ENCODE measurements at regions not wholly inside any gene's neighbourhood (a gene's known extent, or its start where the extent isn't known, plus 50 kb on each side); places are given as distances from the start of the nearest gene placed in this dataset.

GRCh38 chr1:214838351-214838750, 235.4 kb downstream of the CENPF start:
- Mint-ChIP-seq H3K4me1 (ENCODE audit: low read depth, unreplicated experiment) (peaks cover 4% of the 10 kb centered on the region), H3K36me3 (ENCODE audit: unreplicated experiment) (no peaks in the 10 kb centered on the region), H3K4me3 (ENCODE audit: unreplicated experiment) (no peak overlapping the region), H3K9me3 (ENCODE audit: unreplicated experiment) (no peaks in the 10 kb centered on the region), H3K27ac (ENCODE audit: unreplicated experiment) (no peak overlapping the region), H3K27me3 (ENCODE audit: unreplicated experiment) (no peaks in the 10 kb centered on the region)
- DNase-seq, result no peak
- TF ChIP-seq, protein P1, sequence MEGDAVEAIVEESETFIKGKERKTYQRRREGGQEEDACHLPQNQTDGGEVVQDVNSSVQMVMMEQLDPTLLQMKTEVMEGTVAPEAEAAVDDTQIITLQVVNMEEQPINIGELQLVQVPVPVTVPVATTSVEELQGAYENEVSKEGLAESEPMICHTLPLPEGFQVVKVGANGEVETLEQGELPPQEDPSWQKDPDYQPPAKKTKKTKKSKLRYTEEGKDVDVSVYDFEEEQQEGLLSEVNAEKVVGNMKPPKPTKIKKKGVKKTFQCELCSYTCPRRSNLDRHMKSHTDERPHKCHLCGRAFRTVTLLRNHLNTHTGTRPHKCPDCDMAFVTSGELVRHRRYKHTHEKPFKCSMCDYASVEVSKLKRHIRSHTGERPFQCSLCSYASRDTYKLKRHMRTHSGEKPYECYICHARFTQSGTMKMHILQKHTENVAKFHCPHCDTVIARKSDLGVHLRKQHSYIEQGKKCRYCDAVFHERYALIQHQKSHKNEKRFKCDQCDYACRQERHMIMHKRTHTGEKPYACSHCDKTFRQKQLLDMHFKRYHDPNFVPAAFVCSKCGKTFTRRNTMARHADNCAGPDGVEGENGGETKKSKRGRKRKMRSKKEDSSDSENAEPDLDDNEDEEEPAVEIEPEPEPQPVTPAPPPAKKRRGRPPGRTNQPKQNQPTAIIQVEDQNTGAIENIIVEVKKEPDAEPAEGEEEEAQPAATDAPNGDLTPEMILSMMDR (IDR thresholded peaks at IDR 0.05; ENCODE audit: partially characterized antibody, unreplicated experiment), result no peak

DNA sequence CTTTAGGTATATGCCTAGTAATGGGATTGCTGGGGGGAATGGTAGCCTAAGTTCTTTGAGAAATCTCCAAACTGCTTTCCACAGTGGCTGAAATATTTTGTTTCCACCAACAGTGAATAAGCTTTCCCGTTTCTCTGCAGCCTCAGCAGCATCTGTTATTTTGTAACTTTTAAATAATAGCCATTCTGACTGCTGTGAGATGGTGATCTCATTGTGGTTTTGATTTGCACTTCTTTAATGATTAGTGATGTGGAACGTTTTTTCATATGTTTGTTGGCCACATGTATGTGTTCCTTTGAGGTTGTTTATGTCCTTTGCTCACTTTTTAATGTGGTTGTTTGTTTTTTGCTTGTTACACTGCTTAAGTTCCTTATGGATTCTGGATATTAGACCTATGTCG, 237.4 kb downstream of the CENPF start:
- H3K36me3 Mint-ChIP-seq (ENCODE audit: unreplicated experiment), result no peaks in the 10 kb centered on the region
- no peak overlapping the region for H3K27ac Mint-ChIP-seq (ENCODE audit: unreplicated experiment)
- TF ChIP-seq, protein P1 (IDR thresholded peaks at IDR 0.05; ENCODE audit: partially characterized antibody, unreplicated experiment), result no peak
- H3K27me3 Mint-ChIP-seq (ENCODE audit: unreplicated experiment), result no peaks in the 10 kb centered on the region
- peaks cover 4% of the 10 kb centered on the region for H3K4me1 Mint-ChIP-seq (ENCODE audit: low read depth, unreplicated experiment)
- H3K9me3 Mint-ChIP-seq (ENCODE audit: unreplicated experiment), result no peaks in the 10 kb centered on the region
- no peak overlapping the region for H3K4me3 Mint-ChIP-seq (ENCODE audit: unreplicated experiment)
- no peak for DNase-seq

DNA sequence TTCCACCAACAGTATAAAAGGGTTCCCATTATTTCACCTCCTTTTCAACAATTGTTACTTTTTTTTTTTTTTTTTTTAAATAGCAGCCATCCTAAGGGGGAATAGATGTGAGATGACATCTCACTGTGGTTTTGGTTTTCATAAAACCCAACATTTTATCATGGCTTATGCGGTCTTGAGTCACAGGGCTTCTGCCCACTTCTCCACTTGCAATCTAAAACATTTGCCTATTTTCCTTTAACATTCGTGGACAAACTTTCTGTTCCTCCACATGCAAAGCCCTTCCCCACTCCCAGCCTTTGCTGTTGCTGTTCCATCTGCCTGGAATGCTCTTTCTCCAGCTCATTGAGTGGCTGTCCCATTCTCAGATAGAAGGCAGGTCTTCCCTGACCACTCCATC, 239.7 kb upstream of the KCNK2 start:
- TF ChIP-seq, protein P1 (IDR thresholded peaks at IDR 0.05; ENCODE audit: partially characterized antibody, unreplicated experiment), result no peak
- no peak overlapping the region for H3K27ac Mint-ChIP-seq (ENCODE audit: unreplicated experiment)

DNA sequence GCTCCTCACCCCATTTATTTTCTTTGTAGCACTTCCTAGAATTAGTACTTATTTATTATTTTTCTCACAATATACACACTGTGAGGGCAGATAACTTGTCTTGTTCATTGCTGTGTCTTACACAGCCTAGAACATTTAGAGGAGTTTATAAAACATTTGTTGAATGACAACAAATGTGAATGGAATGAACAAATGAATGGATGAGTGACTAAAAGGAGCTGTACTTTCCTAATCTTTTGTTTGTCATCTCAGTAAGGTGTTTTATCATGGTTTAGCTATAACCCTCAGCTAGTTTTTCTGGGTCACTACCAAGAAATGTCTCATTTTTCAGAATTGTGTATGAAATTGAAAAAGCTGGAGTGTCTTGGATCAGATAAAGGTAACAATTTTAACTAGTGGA, 239.3 kb upstream of the KCNK2 start:
- TF ChIP-seq, protein P1 (IDR thresholded peaks at IDR 0.05; ENCODE audit: partially characterized antibody, unreplicated experiment), result no peak
- H3K36me3 Mint-ChIP-seq (ENCODE audit: unreplicated experiment), result no peaks in the 10 kb centered on the region
- peaks cover 4% of the 10 kb centered on the region for H3K4me1 Mint-ChIP-seq (ENCODE audit: low read depth, unreplicated experiment)
- H3K4me3 Mint-ChIP-seq (ENCODE audit: unreplicated experiment), result no peak overlapping the region
- H3K9me3 Mint-ChIP-seq (ENCODE audit: unreplicated experiment), result no peaks in the 10 kb centered on the region
- H3K27ac Mint-ChIP-seq (ENCODE audit: unreplicated experiment), result no peak overlapping the region
- H3K27me3 Mint-ChIP-seq (ENCODE audit: unreplicated experiment), result no peaks in the 10 kb centered on the region
- no peak for DNase-seq

More for the DNA sequence above, 239.7 kb upstream of the KCNK2 start:
- Mint-ChIP-seq H3K36me3 (ENCODE audit: unreplicated experiment) (no peaks in the 10 kb centered on the region), H3K9me3 (ENCODE audit: unreplicated experiment) (no peaks in the 10 kb centered on the region), H3K4me1 (ENCODE audit: low read depth, unreplicated experiment) (peaks cover 4% of the 10 kb centered on the region), H3K4me3 (ENCODE audit: unreplicated experiment) (no peak overlapping the region), H3K27me3 (ENCODE audit: unreplicated experiment) (no peaks in the 10 kb centered on the region)
- no peak for DNase-seq

GRCh38 chr1:214844319-214844718, 238.2 kb upstream of the KCNK2 start:
- TF ChIP-seq, protein P1 (IDR thresholded peaks at IDR 0.05; ENCODE audit: partially characterized antibody, unreplicated experiment), result no peak
- DNase-seq, result no peak
- H3K27me3 Mint-ChIP-seq (ENCODE audit: unreplicated experiment), result no peaks in the 10 kb centered on the region
- no peak overlapping the region for H3K27ac Mint-ChIP-seq (ENCODE audit: unreplicated experiment)
- no peaks in the 10 kb centered on the region for H3K9me3 Mint-ChIP-seq (ENCODE audit: unreplicated experiment)
- no peak overlapping the region for H3K4me3 Mint-ChIP-seq (ENCODE audit: unreplicated experiment)
- H3K36me3 Mint-ChIP-seq (ENCODE audit: unreplicated experiment), result no peaks in the 10 kb centered on the region
- H3K4me1 Mint-ChIP-seq (ENCODE audit: low read depth, unreplicated experiment), result peaks cover 2% of the 10 kb centered on the region

All from glutamatergic neuron (in vitro differentiated cells).